ENCODE measurements at regions not wholly inside any gene's neighbourhood (a gene's known extent, or its start where the extent isn't known, plus 50 kb on each side); places are given as distances from the start of the nearest gene placed in this dataset.
"Not testable (repeated sequence)": the region's sequence is repeated elsewhere in the genome, so short reads cannot be mapped to it uniquely, and the experiment has no call there.

GRCh38 chrX:123086768-123087167 lies 97.3 kb upstream of the GRIA3 start:
- Histone ChIP-seq H3K9ac (ENCODE audit: low read depth, low read length) (no peak overlapping the region), H3K9me3 (ENCODE audit: control insufficient read depth, insufficient read depth, low read length) (no peaks in the 10 kb centered on the region), H3K4me3 (ENCODE audit: low read depth, low read length) (no peak overlapping the region), H3K36me3 (ENCODE audit: control insufficient read depth, insufficient read depth, low read length) (no peaks in the 10 kb centered on the region), H3K4me1 (ENCODE audit: control insufficient read depth, insufficient read depth, low read length) (no peaks in the 10 kb centered on the region), H3K27me3 (ENCODE audit: control insufficient read depth, insufficient read depth, low read length) (no peaks in the 10 kb centered on the region)

GRCh38 chrX:123087326-123087725 lies 96.8 kb upstream of the GRIA3 start:
- Histone ChIP-seq H3K9me3 (ENCODE audit: control insufficient read depth, insufficient read depth, low read length) (no peaks in the 10 kb centered on the region), H3K36me3 (ENCODE audit: control insufficient read depth, insufficient read depth, low read length) (no peaks in the 10 kb centered on the region), H3K9ac (ENCODE audit: low read depth, low read length) (no peak overlapping the region), H3K4me3 (ENCODE audit: low read depth, low read length) (no peak overlapping the region), H3K4me1 (ENCODE audit: control insufficient read depth, insufficient read depth, low read length) (no peaks in the 10 kb centered on the region), H3K27me3 (ENCODE audit: control insufficient read depth, insufficient read depth, low read length) (no peaks in the 10 kb centered on the region)

- no peak overlapping the region for H3K9ac ChIP-seq (ENCODE audit: low read depth, low read length)
- no peaks in the 10 kb centered on the region for H3K27me3 ChIP-seq (ENCODE audit: control insufficient read depth, insufficient read depth, low read length)
- no peaks in the 10 kb centered on the region for H3K4me1 ChIP-seq (ENCODE audit: control insufficient read depth, insufficient read depth, low read length)
- no peaks in the 10 kb centered on the region for H3K9me3 ChIP-seq (ENCODE audit: control insufficient read depth, insufficient read depth, low read length)
- no peak overlapping the region for H3K4me3 ChIP-seq (ENCODE audit: low read depth, low read length)
- H3K36me3 ChIP-seq (ENCODE audit: control insufficient read depth, insufficient read depth, low read length) = no peaks in the 10 kb centered on the region
These were observed 95.7 kb upstream of the GRIA3 start for GRCh38 chrX:123088331-123088730.

DNA sequence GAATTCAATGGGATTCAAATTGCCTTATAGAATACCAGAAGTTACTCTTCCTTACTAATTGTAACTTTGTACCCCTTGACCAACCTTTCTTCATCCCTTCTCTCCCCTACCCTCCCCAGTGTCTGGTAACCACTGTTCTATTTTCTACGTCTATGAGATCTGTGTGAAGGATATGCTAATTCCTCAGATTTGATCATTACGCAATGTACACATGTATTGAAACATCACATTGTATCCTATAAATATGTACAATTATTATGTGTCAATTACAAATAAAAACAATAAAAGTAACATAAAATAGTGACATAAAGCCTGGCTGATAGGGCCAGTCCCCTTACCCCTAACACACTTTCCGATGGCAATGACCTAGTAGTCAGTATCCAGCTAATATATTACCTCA lies 95.1 kb upstream of the GRIA3 start:
- H3K36me3 ChIP-seq (ENCODE audit: control insufficient read depth, insufficient read depth, low read length) = no peaks in the 10 kb centered on the region
- no peaks in the 10 kb centered on the region for H3K9me3 ChIP-seq (ENCODE audit: control insufficient read depth, insufficient read depth, low read length)
- no peak overlapping the region for H3K4me3 ChIP-seq (ENCODE audit: low read depth, low read length)
- no peak overlapping the region for H3K9ac ChIP-seq (ENCODE audit: low read depth, low read length)
- H3K4me1 ChIP-seq (ENCODE audit: control insufficient read depth, insufficient read depth, low read length) = peaks cover 4% of the 10 kb centered on the region
- no peaks in the 10 kb centered on the region for H3K27me3 ChIP-seq (ENCODE audit: control insufficient read depth, insufficient read depth, low read length)

DNA sequence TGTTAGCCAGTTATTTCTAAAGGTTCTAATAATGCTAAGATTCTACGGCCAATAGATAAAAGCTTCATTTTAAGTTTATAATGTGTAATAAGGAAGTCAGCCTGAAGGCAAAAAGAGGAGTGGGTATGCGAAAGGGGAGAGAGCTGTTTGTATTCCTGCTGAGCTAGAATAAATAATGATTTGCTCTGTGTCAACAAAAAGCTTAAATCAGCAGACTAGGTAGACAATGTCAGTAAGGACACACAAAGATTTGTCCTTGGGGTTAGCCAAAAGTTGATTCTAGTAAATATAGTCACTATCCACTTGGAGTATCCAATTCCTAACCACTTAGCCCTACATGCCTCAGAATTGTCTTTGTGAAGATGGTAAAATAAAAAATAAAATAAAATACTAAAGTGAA lies 90.3 kb upstream of the GRIA3 start:
- H3K9me3 ChIP-seq (ENCODE audit: control insufficient read depth, insufficient read depth, low read length) = no peaks in the 10 kb centered on the region
- no peak overlapping the region for H3K4me3 ChIP-seq (ENCODE audit: low read depth, low read length)
- H3K4me1 ChIP-seq (ENCODE audit: control insufficient read depth, insufficient read depth, low read length) = peaks cover 7% of the 10 kb centered on the region
- no peaks in the 10 kb centered on the region for H3K36me3 ChIP-seq (ENCODE audit: control insufficient read depth, insufficient read depth, low read length)
- no peaks in the 10 kb centered on the region for H3K27me3 ChIP-seq (ENCODE audit: control insufficient read depth, insufficient read depth, low read length)
- no peak overlapping the region for H3K9ac ChIP-seq (ENCODE audit: low read depth, low read length)

DNA sequence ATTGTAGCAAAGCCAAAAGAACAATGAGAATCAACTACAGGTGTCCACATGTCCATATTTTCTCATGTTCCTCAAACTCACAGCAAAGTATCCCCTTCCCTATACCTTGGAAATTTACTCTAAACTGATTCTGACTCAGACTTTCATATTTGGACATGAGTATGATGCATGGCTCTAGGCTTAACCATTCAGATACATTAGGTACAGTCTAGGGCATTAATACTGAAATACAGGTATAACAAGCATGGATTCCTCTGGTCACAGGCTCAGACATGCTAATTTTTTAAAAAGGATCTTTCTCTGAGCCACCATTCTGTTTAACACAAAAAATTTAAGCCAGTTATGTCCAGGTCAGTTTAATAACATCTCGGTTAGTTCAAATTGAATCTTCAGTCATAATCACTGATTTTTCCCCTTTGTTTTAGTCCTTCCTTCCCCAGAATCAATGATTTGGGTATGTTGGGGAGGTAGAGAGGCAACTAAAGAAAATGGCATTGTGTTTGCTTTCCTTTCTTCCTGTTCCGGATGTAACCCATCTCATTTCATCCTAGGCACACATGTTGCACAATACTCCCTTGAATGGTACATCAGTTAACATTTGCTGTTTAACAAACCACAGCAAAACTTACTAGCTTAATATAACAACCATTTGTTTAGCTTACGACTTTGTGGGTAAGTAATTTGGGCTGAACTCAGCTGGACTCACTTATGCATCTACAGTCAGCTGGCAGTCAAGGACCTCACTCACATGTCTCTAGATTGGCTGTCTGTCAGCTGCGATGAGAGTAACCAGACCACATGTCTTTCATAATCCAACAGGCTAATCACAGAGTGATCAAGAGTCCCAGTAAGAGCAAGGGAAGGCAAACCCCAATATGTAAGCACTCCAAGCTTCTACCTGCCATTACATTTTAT lies 75.3 kb upstream of the GRIA3 start:
- H3K27me3 ChIP-seq (ENCODE audit: control insufficient read depth, insufficient read depth, low read length) = no peaks in the 10 kb centered on the region
- H3K9me3 ChIP-seq (ENCODE audit: control insufficient read depth, insufficient read depth, low read length) = no peaks in the 10 kb centered on the region
- no peak overlapping the region for H3K9ac ChIP-seq (ENCODE audit: low read depth, low read length)
- H3K4me1 ChIP-seq (ENCODE audit: control insufficient read depth, insufficient read depth, low read length) = no peaks in the 10 kb centered on the region
- no peak overlapping the region for H3K4me3 ChIP-seq (ENCODE audit: low read depth, low read length)
- H3K36me3 ChIP-seq (ENCODE audit: control insufficient read depth, insufficient read depth, low read length) = no peaks in the 10 kb centered on the region

- no peaks in the 10 kb centered on the region for H3K27me3 ChIP-seq (ENCODE audit: control insufficient read depth, insufficient read depth, low read length)
- no peak overlapping the region for H3K4me3 ChIP-seq (ENCODE audit: low read depth, low read length)
- H3K9me3 ChIP-seq (ENCODE audit: control insufficient read depth, insufficient read depth, low read length) = no peaks in the 10 kb centered on the region
These were observed 62.8 kb upstream of the GRIA3 start for GRCh38 chrX:123121241-123121640.

DNA sequence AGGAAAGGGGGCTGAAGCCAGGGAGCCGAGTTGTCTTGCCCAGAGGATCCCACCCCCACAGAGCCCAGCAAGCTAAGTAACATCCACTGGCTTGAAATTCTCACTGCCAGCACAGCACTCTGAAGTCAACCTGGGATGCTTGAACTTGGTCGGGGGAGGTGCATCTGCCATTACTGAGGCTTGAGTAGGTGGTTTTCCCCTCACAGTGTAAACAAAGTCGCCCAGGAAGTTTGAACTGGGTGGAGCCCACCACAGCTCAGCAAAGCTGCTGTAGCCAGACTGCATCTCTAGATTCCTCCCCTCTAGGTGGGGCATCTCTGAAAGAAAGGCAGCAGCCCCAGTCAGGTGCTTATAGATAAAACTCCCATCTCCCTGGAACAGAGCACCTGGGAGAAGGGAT lies 54.3 kb upstream of the GRIA3 start:
- not testable (repeated sequence) for H3K4me1 ChIP-seq (ENCODE audit: control insufficient read depth, insufficient read depth, low read length); H3K36me3 ChIP-seq (ENCODE audit: control insufficient read depth, insufficient read depth, low read length); H3K4me3 ChIP-seq (ENCODE audit: low read depth, low read length); H3K27me3 ChIP-seq (ENCODE audit: control insufficient read depth, insufficient read depth, low read length); H3K9me3 ChIP-seq (ENCODE audit: control insufficient read depth, insufficient read depth, low read length); H3K9ac ChIP-seq (ENCODE audit: low read depth, low read length)

More at GRCh38 chrX:123121241-123121640, 62.8 kb upstream of the GRIA3 start:
- Histone ChIP-seq H3K9ac (ENCODE audit: low read depth, low read length) (no peak overlapping the region), H3K36me3 (ENCODE audit: control insufficient read depth, insufficient read depth, low read length) (no peaks in the 10 kb centered on the region), H3K4me1 (ENCODE audit: control insufficient read depth, insufficient read depth, low read length) (no peaks in the 10 kb centered on the region)
